Sciatic nerve (tissue), 2 donors: ENCODE measurements at regions not wholly inside any gene's neighbourhood (a gene's known extent, or its start where the extent isn't known, plus 50 kb on each side); places are given as distances from the start of the nearest gene placed in this dataset.
"Not testable (repeated sequence)": the region's sequence is repeated elsewhere in the genome, so short reads cannot be mapped to it uniquely, and the experiment has no call there.

Source experiments
- ATAC-seq: fragments of 200-7000 bp; cut with Tn5 transposase; one replicate; pipeline ENCODE4 v1.9.1; 2020; ENCODE audit warnings: mild to moderate bottlenecking, moderate library complexity
- DNase-seq: peaks from one replicate; pipeline ENCODE4 v3.0.0-alpha.2; 2020; ENCODE audit warnings: low spot score
- intact Hi-C: fragments of 100-400 bp; cut with DNase I; formaldehyde crosslinking; loops from one replicate; pipeline ENCODE4 v1.14.2; 2022
- donor health status: DM: no; HTN: no; CAD: no.
- donor health status: DM: no; HTN: no; CAD: no.

GRCh38 chr21:8757399-8758093 is 1763.8 kb upstream of the TPTE start:
- DNase-seq, ATAC-seq, intact Hi-C loops: not testable (repeated sequence)

- DNase-seq, ATAC-seq, intact Hi-C loops: not testable (repeated sequence)
Measured at GRCh38 chr21:8758921-8759367, 1762.4 kb upstream of the TPTE start.

- DNase-seq, intact Hi-C loops, ATAC-seq: not testable (repeated sequence)
Measured at GRCh38 chr21:8762241-8762640, 1759.1 kb upstream of the TPTE start.

GRCh38 chr21:8764416-8764815 is 1757.0 kb upstream of the TPTE start:
- not testable (repeated sequence) for ATAC-seq, DNase-seq

DNA sequence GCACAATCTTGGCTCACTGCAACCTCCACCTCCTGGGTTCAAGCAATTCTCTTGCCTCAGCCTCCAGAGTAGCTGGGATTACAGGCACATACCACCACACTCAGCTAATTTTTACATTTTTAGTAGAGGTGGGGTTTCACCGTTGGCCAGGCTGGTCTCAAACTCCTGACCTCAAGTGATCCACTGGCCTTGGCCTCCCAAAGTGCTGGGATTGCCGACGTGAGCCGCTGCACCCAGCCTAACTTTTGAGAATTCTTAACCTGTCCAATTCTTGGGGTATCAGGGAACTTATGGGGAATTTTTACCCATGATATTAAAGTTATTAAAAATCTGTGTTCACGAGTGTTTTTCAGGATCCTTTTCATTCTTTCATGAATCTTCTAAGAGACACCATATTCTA is 1755.2 kb upstream of the TPTE start:
- ATAC-seq, DNase-seq, intact Hi-C loops: not testable (repeated sequence)

More at GRCh38 chr21:8764416-8764815, 1757.0 kb upstream of the TPTE start:
- intact Hi-C loops: not testable (repeated sequence)

DNA sequence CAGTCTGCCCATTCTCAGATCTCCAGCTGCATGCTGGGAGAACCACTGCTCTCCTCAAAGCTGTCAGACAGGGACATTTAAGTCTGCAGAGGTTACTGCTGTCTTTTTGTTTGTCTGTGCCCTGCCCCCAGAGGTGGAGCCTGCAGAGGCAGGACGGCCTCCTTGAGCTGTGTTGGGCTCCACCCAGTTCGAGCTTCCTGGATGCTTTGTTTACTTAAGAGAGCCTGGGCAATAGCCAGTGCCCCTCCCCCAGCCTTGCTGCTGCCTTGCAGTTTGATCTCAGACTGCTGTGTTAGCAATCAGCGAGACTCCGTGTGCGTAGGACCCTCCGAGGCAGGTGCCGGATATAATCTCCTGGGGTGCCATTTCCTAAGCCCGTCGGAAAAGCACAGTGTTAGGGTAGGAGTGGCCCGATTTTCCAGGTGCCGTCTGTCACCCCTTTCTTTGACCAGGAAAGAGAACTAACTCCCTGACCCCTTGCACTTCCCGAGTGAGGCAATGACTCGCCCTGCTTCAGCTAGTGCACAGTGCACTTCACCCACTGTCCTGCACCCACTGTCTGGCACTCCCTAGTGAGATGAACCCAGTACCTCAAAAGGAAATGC is 1748.4 kb upstream of the TPTE start:
- DNase-seq, intact Hi-C loops, ATAC-seq: not testable (repeated sequence)

- intact Hi-C loops, DNase-seq, ATAC-seq: not testable (repeated sequence)
Measured at GRCh38 chr21:8775591-8776215, 1745.7 kb upstream of the TPTE start.

DNA sequence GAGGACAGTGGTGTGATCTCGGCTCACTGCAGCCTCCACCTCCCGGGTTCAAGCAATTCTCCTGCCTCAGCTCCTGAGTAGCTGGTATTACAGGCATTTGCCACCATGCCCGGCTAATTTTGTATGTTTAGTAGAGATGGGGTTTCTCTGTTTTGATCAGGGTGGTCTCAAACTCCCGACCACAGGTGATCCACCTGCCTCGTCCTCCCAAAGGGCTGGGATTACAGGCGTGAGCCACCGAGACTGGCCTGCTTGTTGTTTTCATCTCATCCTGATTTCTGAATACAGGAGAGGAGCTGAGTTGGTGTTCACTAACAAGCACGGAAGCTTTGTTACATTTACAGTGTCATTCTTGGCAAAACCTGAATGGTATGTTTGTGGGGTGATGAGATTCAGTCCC is 1744.1 kb upstream of the TPTE start:
- DNase-seq, intact Hi-C loops, ATAC-seq: not testable (repeated sequence)

GRCh38 chr21:8778323-8779085 is 1742.9 kb upstream of the TPTE start:
- not testable (repeated sequence) for ATAC-seq

DNA sequence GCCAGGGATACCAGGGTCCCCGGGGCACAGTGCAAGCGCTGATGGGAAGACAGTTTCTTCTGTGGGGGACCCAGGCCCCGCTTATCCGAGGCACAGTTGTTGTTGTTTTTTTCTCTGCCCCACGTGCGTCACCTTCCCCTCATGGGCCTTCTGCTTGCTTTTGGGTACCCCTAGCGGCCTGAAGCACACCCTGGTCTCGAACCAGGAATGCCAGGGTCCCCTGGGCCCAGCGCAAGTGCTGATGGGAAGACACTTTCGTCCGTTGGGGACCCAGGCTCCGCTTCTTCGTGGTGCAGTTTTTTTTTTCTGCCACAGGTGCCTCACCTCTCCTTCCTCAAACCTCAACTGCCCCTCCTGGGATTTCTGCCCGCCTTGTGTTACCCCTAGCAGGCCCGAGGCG is 1708.5 kb upstream of the TPTE start:
- intact Hi-C loops, DNase-seq, ATAC-seq: not testable (repeated sequence)

More at GRCh38 chr21:8778323-8779085, 1742.9 kb upstream of the TPTE start:
- intact Hi-C loops, DNase-seq: not testable (repeated sequence)

DNA sequence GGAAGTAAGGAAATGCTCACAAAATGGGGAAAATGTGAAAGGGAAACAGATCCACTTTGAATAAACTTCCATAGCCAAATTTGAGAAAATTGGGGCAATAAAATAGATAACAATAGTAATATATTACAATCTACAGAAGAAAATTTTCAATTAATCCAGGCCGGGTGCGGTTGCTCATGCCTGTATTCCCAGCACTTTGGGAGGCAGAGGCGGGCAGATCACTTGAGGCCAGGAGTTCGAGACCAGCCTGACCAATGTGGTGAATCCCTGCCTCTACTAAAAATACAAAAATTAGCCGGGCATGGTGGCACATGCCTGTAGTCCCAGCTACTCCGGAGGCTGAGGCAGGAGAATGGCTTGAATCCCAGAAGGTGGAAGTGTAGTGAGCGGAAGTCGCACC is 1687.1 kb upstream of the TPTE start:
- DNase-seq: peak; percentile 60
- intact Hi-C loops, ATAC-seq: not testable (repeated sequence)
